Lower leg skin (tissue), 4 donors: ENCODE measurements at regions not wholly inside any gene's neighbourhood (a gene's known extent, or its start where the extent isn't known, plus 50 kb on each side); places are given as distances from the start of the nearest gene placed in this dataset.

Experiments used
- DNase-seq, 2 donors: peaks; one replicate each; pipeline ENCODE4 v3.0.0-alpha.2; 2019; ENCODE audit warnings: low spot score in 2 of 2
- H3K4me3 ChIP-seq: fragments of 200-600 bp; sonication (generic); 2 replicates; pipeline ENCODE4 v1.5.1; 2017; ENCODE audit warnings: mild to moderate bottlenecking, low read depth; ENCODE audit not compliant: poor library complexity, severe bottlenecking
- CTCF ChIP-seq, 3 donors: fragments of 450-650 bp; IDR thresholded peaks; one replicate each; pipeline ENCODE4 v1.5.1; 2016; ENCODE audit warnings: antibody characterized with exemption in 3 of 3, mild to moderate bottlenecking in 3 of 3, moderate library complexity in 2 of 3
- POLR2A ChIP-seq, 2 donors: fragments of 450-650 bp; IDR thresholded peaks; one replicate each; pipeline ENCODE4 v1.6.1; 2016 to 2017; ENCODE audit warnings: antibody characterized with exemption in 2 of 2, mild to moderate bottlenecking in 1 of 2, moderate library complexity in 1 of 2
- WGBS, 2 donors: methylation state at CpG; one replicate each; pipeline ENCODE4 v1.1.5; 2018; 5-methylcytosine and 5-hydroxymethylcytosine counted together
- intact Hi-C: fragments of 100-400 bp; cut with DNase I; formaldehyde crosslinking; loops from one replicate; pipeline ENCODE4 v1.15.0; 2023; ENCODE audit warnings: low total_unique reads

- 61 to 72% methylated on average over 10 to 12 of the region's 13 CpGs for WGBS, 2 donors
- no peak overlapping the region for H3K4me3 ChIP-seq
- no peak for TF ChIP-seq POLR2A (IDR thresholded peaks at IDR 0.05)
- TF ChIP-seq CTCF (IDR thresholded peaks at IDR 0.05) = no peak
- DNase-seq = no peak
- intact Hi-C loops = no loop called here
Observed at GRCh38 chr12:111185206-111185888, 183.5 kb downstream of the PHETA1 start.

GRCh38 chr12:111184161-111184560 lies 184.7 kb downstream of the PHETA1 start:
- H3K4me3 ChIP-seq = no peak overlapping the region
- intact Hi-C loops = no loop called here
- 91 to 100% methylated on average over 1 of the region's 1 CpG for WGBS, 2 donors
- TF ChIP-seq CTCF (IDR thresholded peaks at IDR 0.05) = no peak
- no peak for TF ChIP-seq POLR2A (IDR thresholded peaks at IDR 0.05)
- DNase-seq = no peak

DNA sequence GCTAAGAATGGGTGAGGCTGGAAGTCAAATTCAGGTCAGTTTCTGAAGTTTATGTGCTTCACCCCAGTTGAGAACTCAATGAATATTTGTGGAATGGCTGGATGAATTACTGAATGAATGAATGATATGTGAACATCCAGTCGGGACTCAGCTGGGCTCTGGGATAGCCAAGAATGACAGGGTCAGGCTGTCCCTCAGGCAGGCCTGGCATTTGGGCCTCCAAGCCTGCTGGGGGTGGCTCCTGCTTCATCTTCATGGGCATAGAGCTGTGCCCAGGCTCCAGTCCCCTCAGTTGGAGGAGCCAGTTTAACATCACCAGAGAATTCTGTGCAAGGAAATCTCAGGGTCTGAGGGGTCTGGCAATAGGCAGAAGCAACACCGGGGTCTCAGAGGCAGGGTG lies 185.8 kb downstream of the PHETA1 start:
- WGBS, 2 donors = 68 to 72% methylated on average over 2 of the region's 2 CpGs
- intact Hi-C loops = no loop called here
- no peak overlapping the region for H3K4me3 ChIP-seq
- TF ChIP-seq POLR2A (IDR thresholded peaks at IDR 0.05) (no peak), CTCF (IDR thresholded peaks at IDR 0.05) (no peak)
- no peak for DNase-seq

- intact Hi-C loops = no loop called here
- TF ChIP-seq CTCF (IDR thresholded peaks at IDR 0.05) (no peak), POLR2A (IDR thresholded peaks at IDR 0.05) (no peak)
- H3K4me3 ChIP-seq = no peak overlapping the region
- no peak for DNase-seq
- WGBS, 2 donors = 32 to 47% methylated on average over 16 of the region's 16 CpGs
Observed at GRCh38 chr12:111182382-111182781, 186.5 kb downstream of the PHETA1 start.

DNA sequence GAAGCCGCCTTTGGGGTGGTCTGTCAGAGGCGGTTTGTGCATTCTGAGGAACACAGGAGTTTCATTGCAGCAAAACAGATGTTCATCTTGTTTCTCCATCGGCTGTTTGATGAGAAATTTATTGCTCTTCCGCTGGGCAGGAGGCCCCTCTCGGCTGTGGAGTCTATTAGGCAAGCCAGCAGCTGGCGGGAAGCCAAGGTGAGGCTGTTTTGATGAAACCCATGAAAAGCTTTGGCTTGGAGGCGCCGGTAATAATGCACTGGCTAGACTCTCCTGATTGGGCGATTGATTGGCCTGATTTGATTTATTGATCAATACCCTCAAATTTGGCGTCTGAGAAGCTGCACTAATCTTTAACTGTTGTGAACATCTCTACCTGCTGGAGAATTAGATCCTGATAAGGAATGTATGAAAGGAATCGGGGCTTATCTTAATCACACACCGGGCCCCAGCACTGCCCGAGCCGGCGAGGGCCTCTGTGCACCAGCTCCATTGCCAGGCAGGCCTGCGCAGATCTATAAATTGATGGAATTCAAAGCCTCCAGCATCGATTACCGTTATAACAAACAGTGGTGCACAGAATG lies 187.7 kb downstream of the PHETA1 start:
- H3K4me3 ChIP-seq = no peak overlapping the region
- intact Hi-C loops = no loop called here
- 11 to 21% methylated on average over 18 of the region's 18 CpGs for WGBS, 2 donors
- DNase-seq = peak in 1 of 2 donors; percentile 40
- TF ChIP-seq POLR2A (IDR thresholded peaks at IDR 0.05) = no peak
- TF ChIP-seq CTCF (IDR thresholded peaks at IDR 0.05) = no peak
